ENCODE measurements at regions not wholly inside any gene's neighbourhood (a gene's known extent, or its start where the extent isn't known, plus 50 kb on each side); places are given as distances from the start of the nearest gene placed in this dataset.

- TF ChIP-seq POLR2A (IDR thresholded peaks at IDR 0.05) = no peak
- TF ChIP-seq CTCF (IDR thresholded peaks at IDR 0.05) = no peak
These were observed 1140.5 kb upstream of the CNTN5 start for GRCh38 chr11:97880209-97880608.

Data from Peyer's patch (tissue), 4 donors.